ENCODE measurements at regions not wholly inside any gene's neighbourhood (a gene's known extent, or its start where the extent isn't known, plus 50 kb on each side); places are given as distances from the start of the nearest gene placed in this dataset.

DNA sequence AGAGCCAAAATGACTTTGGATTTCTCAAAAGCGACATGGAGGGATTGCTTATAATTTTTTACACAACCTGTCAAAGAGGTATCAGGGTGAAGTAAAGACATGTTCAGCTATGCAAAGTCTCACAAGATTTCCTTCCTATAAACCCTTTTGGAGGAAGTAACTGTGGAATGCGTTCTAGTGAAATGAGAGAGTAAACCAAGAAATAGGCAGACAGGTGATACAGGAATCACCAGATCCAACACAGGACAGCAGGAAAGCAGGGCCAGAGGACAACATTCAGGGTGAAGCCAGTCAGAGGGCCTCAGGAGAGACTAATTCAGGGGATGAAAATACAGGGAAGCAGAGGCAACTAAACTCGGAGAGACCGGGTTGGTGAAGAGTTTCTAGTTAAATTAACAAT is 90.4 kb upstream of the MTNR1B start:
- CTCF ChIA-PET, result no interaction called here
- ATAC-seq, result no peak
- no peak for DNase-seq (ENCODE audit: low read depth in 1 of 2, low spot score in 1 of 2)
- H3K27ac ChIP-seq, result no peak overlapping the region
- H3K4me2 ChIP-seq, result no peak overlapping the region
- no peak for FAIRE-seq
- no peak for TF ChIP-seq FOSL2 (IDR thresholded peaks at IDR 0.05)
- TF ChIP-seq FOSL2 (CRISPR knock-in tag; IDR thresholded peaks at IDR 0.05), result no peak
- TF ChIP-seq HEYL (CRISPR knock-in tag; IDR thresholded peaks at IDR 0.05), result no peak
- TF ChIP-seq MYC (IDR thresholded peaks at IDR 0.05; ENCODE audit: borderline replicate concordance, low read length), result no peak
- TF ChIP-seq NFE2L2 (conservative IDR thresholded peaks at IDR 0.05; ENCODE audit: low read length), result no peak
- TF ChIP-seq, protein P1, sequence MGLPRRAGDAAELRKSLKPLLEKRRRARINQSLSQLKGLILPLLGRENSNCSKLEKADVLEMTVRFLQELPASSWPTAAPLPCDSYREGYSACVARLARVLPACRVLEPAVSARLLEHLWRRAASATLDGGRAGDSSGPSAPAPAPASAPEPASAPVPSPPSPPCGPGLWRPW (IDR thresholded peaks at IDR 0.05), result no peak
- no peak for TF ChIP-seq HOXB13 (CRISPR knock-in tag; IDR thresholded peaks at IDR 0.05; ENCODE audit: low read depth)
- no peak for TF ChIP-seq PBX3 (IDR thresholded peaks at IDR 0.05)
- no peak for TF ChIP-seq REST (IDR thresholded peaks at IDR 0.05)
- TF ChIP-seq POLR2A (IDR thresholded peaks at IDR 0.05; ENCODE audit: low read length), result no peak
- TF ChIP-seq ELK1 (IDR thresholded peaks at IDR 0.05; ENCODE audit: low read depth, low read length), result no peak
- TF ChIP-seq SREBF2 (IDR thresholded peaks at IDR 0.05), result no peak
- no peak for TF ChIP-seq MAFK (IDR thresholded peaks at IDR 0.05; ENCODE audit: partially characterized antibody)
- no peak for TF ChIP-seq KDM5A (IDR thresholded peaks at IDR 0.05)
- TF ChIP-seq EHMT2 (IDR thresholded peaks at IDR 0.05; ENCODE audit: low read depth), result no peak
- POLR2A ChIA-PET, result no interaction called here
- H3K4me1 ChIP-seq, result no peaks in the 10 kb centered on the region
- WGBS (ENCODE audit: missing lambda C conversion rate), result 91% methylated on average over 4 of the region's 4 CpGs
- H3K9me3 ChIP-seq, result no peaks in the 10 kb centered on the region
- no peak overlapping the region for H3K4me3 ChIP-seq

DNA sequence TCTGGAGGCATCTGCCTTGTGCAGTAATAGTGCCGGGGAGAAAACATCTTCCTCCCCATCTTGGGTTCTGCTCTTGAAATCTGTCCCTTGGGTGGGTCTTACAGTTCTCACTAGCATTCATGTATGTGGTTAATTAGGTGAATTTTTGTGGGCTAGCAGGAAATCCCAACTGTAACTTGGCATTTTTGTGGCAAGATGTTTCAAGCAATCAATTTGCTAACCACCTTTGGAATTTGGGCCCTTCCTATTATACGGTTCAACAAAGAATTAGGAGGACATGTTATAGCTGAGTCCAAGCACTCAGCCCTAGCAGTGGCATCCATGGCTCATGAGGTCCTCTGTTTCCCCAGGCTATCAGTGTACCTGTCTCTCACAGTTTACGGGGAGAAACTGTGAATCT is 89.1 kb upstream of the MTNR1B start:
- Histone ChIP-seq H3K4me2 (no peak overlapping the region), H3K9me3 (no peaks in the 10 kb centered on the region), H3K4me3 (no peak overlapping the region), H3K4me1 (no peaks in the 10 kb centered on the region), H3K27ac (no peak overlapping the region)
- FAIRE-seq (no peak), DNase-seq (ENCODE audit: low read depth in 1 of 2, low spot score in 1 of 2) (no peak), ATAC-seq (no peak)
- TF ChIP-seq JUN (IDR thresholded peaks at IDR 0.05) (no peak), MAZ (IDR thresholded peaks at IDR 0.05; ENCODE audit: borderline replicate concordance, low read depth, low read length) (no peak), POLR2A (IDR thresholded peaks at IDR 0.05; ENCODE audit: low read length) (no peak), RCOR1 (IDR thresholded peaks at IDR 0.05; ENCODE audit: low read depth, low read length) (no peak), RARB (CRISPR knock-in tag; IDR thresholded peaks at IDR 0.05) (no peak), HOXB13 (CRISPR knock-in tag; IDR thresholded peaks at IDR 0.05; ENCODE audit: low read depth) (no peak), ZFP36 (IDR thresholded peaks at IDR 0.05; ENCODE audit: borderline replicate concordance, partially characterized antibody) (no peak), FOXS1 (CRISPR knock-in tag; IDR thresholded peaks at IDR 0.05) (no peak), KDM5A (IDR thresholded peaks at IDR 0.05) (no peak), EHF (CRISPR knock-in tag; IDR thresholded peaks at IDR 0.05) (no peak)
- POLR2A ChIA-PET, result no interaction called here
- WGBS (ENCODE audit: missing lambda C conversion rate), result 75% methylated on average over 3 of the region's 3 CpGs
- CTCF ChIA-PET, result no interaction called here
